SK-N-SH treated with all-trans-retinoic acid at 6 μM for 48 hours (cell line): ENCODE measurements at regions not wholly inside any gene's neighbourhood (a gene's known extent, or its start where the extent isn't known, plus 50 kb on each side); places are given as distances from the start of the nearest gene placed in this dataset.

Experiments
- ATAC-seq: fragments of 200-7000 bp; cut with Tn5 transposase; 3 replicates; pipeline ENCODE4 v1.9.1; 2020; ENCODE audit warnings: mild to moderate bottlenecking, moderate library complexity
- ARNTL ChIP-seq: fragments of 450-650 bp; formaldehyde crosslinking; IDR thresholded peaks from 2 replicates; pipeline ENCODE4 v1.5.0; 2020; ENCODE audit warnings: low read depth, mild to moderate bottlenecking, moderate library complexity, borderline replicate concordance
- BACH2 ChIP-seq: fragments of 250-450 bp; sonication (Bioruptor Pico); IDR thresholded peaks from 2 replicates; pipeline ENCODE4 v1.9.0; 2021; ENCODE audit warnings: mild to moderate bottlenecking, borderline replicate concordance
- CREB5 ChIP-seq: fragments of 250-450 bp; sonication (Bioruptor Pico); IDR thresholded peaks from 2 replicates; pipeline ENCODE4 v1.5.1; 2020; ENCODE audit warnings: low read depth, mild to moderate bottlenecking, moderate library complexity
- CSDC2 ChIP-seq: fragments of 250-450 bp; sonication (Bioruptor Pico); IDR thresholded peaks from 2 replicates; pipeline ENCODE4 v1.5.0; 2020; ENCODE audit warnings: mild to moderate bottlenecking, moderate library complexity
- CSRNP3 ChIP-seq: fragments of 250-450 bp; sonication (Bioruptor Pico); IDR thresholded peaks from 2 replicates; pipeline ENCODE4 v1.5.1; 2021; ENCODE audit warnings: mild to moderate bottlenecking, moderate library complexity
- ESRRG ChIP-seq: fragments of 250-450 bp; sonication (Bioruptor Pico); IDR thresholded peaks from 2 replicates; pipeline ENCODE4 v1.6.1; 2021; ENCODE audit warnings: mild to moderate bottlenecking
- GLIS3 ChIP-seq: fragments of 250-450 bp; sonication (Bioruptor Pico); IDR thresholded peaks from 2 replicates; pipeline ENCODE4 v1.5.0; 2020; ENCODE audit warnings: mild to moderate bottlenecking, moderate library complexity
- ISL1 ChIP-seq: fragments of 250-450 bp; sonication (Bioruptor Pico); IDR thresholded peaks from 2 replicates; pipeline ENCODE4 v2.1.2; 2022; ENCODE audit warnings: mild to moderate bottlenecking, moderate library complexity
- OSR1 ChIP-seq: fragments of 250-450 bp; sonication (Bioruptor Pico); IDR thresholded peaks from 2 replicates; pipeline ENCODE4 v1.8.0; 2022; ENCODE audit warnings: moderate library complexity, mild to moderate bottlenecking, inconsistent platforms
- POU6F1 ChIP-seq: fragments of 250-450 bp; sonication (Bioruptor Pico); IDR thresholded peaks from 2 replicates; pipeline ENCODE4 v1.8.0; 2021; ENCODE audit warnings: low read depth, mild to moderate bottlenecking, moderate library complexity, borderline replicate concordance
- PPARA ChIP-seq: fragments of 250-450 bp; sonication (Bioruptor Pico); IDR thresholded peaks from 2 replicates; pipeline ENCODE4 v1.5.0; 2020; ENCODE audit warnings: mild to moderate bottlenecking, borderline replicate concordance
- RARB ChIP-seq: fragments of 250-450 bp; sonication (Bioruptor Pico); IDR thresholded peaks from 2 replicates; pipeline ENCODE4 v1.8.0; 2021; ENCODE audit warnings: mild to moderate bottlenecking, moderate library complexity
- SNAI2 ChIP-seq: fragments of 250-450 bp; sonication (Bioruptor Pico); IDR thresholded peaks from 2 replicates; pipeline ENCODE4 v1.5.0; 2020; ENCODE audit warnings: mild to moderate bottlenecking, moderate library complexity
- TCF4 ChIP-seq: fragments of 250-450 bp; sonication (Bioruptor Pico); IDR thresholded peaks from 2 replicates; pipeline ENCODE4 v1.8.0; 2021; ENCODE audit warnings: mild to moderate bottlenecking, moderate library complexity, borderline replicate concordance
- TOX ChIP-seq: fragments of 250-450 bp; sonication (Bioruptor Pico); IDR thresholded peaks from 2 replicates; pipeline ENCODE4 v1.8.0; 2021; ENCODE audit warnings: mild to moderate bottlenecking, moderate library complexity, borderline replicate concordance
- TSHZ2 ChIP-seq: fragments of 250-450 bp; sonication (Bioruptor Pico); IDR thresholded peaks from 2 replicates; pipeline ENCODE4 v1.5.0; 2020; ENCODE audit warnings: mild to moderate bottlenecking, moderate library complexity
- ZC3H10 ChIP-seq: fragments of 250-450 bp; sonication (Bioruptor Pico); IDR thresholded peaks from 2 replicates; pipeline ENCODE4 v1.5.1; 2021; ENCODE audit warnings: mild to moderate bottlenecking, moderate library complexity
- ZFP30 ChIP-seq: fragments of 450-650 bp; formaldehyde crosslinking; IDR thresholded peaks from 2 replicates; pipeline ENCODE4 v1.5.0; 2022; ENCODE audit warnings: mild to moderate bottlenecking, moderate library complexity
- ZNF565 ChIP-seq: fragments of 450-650 bp; formaldehyde crosslinking; conservative IDR thresholded peaks from 2 replicates; pipeline ENCODE4 v1.5.0; 2020; ENCODE audit warnings: low read depth, mild to moderate bottlenecking, moderate library complexity
- ZNF70 ChIP-seq: fragments of 450-650 bp; formaldehyde crosslinking; IDR thresholded peaks from 2 replicates; pipeline ENCODE4 v1.5.0; 2020; ENCODE audit warnings: mild to moderate bottlenecking, moderate library complexity
- ZNF8 ChIP-seq: fragments of 450-650 bp; formaldehyde crosslinking; IDR thresholded peaks from 2 replicates; pipeline ENCODE4 v1.5.0; 2020; ENCODE audit warnings: mild to moderate bottlenecking, moderate library complexity
- TF ChIP-seq, protein P1 (sequence below): fragments of 250-450 bp; sonication (Bioruptor Pico); IDR thresholded peaks from 2 replicates; pipeline ENCODE4 v1.8.0; 2020; ENCODE audit warnings: mild to moderate bottlenecking, moderate library complexity, borderline replicate concordance

- ATAC-seq: no peak
- TF ChIP-seq ESRRG (CRISPR knock-in tag): no peak
- TF ChIP-seq ZNF565 (CRISPR knock-in tag): no peak
- TF ChIP-seq ARNTL (CRISPR knock-in tag): no peak
- TF ChIP-seq TOX (CRISPR knock-in tag): no peak
- TF ChIP-seq ZNF8 (CRISPR knock-in tag): no peak
Observed at GRCh38 chr3:139129892-139130291, 85.2 kb upstream of the PRR23C start.

DNA sequence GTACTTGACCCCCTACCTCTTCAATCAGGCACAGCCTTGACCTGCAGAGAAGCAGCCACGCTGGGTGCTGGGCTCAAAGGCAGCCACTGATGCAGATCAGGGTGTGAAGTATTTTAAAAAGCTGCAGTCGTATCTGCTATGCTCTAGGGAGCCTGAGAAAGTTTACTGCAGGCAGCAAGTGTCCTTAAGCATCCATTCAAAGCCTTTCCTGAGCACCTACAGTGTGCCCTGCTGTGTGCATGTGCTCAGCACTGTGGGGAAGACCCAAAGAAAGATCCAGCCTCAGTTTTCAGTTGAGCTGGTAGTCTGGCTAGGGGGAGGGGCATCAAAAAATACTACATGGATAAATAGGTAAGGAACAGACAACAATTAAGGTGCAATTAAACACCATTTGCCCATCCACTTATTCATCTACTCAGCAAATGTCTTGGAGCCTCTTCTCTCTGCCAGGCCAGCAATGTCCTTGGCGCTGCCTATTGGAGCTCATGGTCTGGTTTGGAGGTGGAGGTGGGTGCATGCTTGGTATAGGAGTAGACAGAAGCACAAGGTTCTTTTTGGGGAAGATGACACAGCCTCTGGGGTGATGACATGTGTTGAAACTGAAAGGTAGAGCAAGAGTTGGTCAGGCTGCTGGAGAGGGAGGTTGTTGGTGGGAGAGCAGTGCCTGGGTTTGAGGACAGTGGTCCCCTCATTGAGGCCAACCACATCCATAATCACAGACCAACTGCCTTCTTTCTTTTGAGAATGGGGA lies 85.9 kb upstream of the PRR23C start:
- ATAC-seq: no peak
- TF ChIP-seq SNAI2 (CRISPR knock-in tag) (no peak), CSDC2 (CRISPR knock-in tag) (no peak), ZNF565 (CRISPR knock-in tag) (no peak), ZNF70 (CRISPR knock-in tag) (no peak), RARB (no peak), CSRNP3 (CRISPR knock-in tag) (no peak), TOX (CRISPR knock-in tag) (no peak), ZFP30 (no peak), TSHZ2 (no peak), PPARA (no peak), ZC3H10 (CRISPR knock-in tag) (no peak), ISL1 (CRISPR knock-in tag) (no peak), CREB5 (CRISPR knock-in tag) (no peak), ARNTL (CRISPR knock-in tag) (no peak), OSR1 (CRISPR knock-in tag) (no peak), GLIS3 (CRISPR knock-in tag) (no peak), ZNF8 (CRISPR knock-in tag) (no peak), POU6F1 (CRISPR knock-in tag) (no peak)
- TF ChIP-seq, protein P1, sequence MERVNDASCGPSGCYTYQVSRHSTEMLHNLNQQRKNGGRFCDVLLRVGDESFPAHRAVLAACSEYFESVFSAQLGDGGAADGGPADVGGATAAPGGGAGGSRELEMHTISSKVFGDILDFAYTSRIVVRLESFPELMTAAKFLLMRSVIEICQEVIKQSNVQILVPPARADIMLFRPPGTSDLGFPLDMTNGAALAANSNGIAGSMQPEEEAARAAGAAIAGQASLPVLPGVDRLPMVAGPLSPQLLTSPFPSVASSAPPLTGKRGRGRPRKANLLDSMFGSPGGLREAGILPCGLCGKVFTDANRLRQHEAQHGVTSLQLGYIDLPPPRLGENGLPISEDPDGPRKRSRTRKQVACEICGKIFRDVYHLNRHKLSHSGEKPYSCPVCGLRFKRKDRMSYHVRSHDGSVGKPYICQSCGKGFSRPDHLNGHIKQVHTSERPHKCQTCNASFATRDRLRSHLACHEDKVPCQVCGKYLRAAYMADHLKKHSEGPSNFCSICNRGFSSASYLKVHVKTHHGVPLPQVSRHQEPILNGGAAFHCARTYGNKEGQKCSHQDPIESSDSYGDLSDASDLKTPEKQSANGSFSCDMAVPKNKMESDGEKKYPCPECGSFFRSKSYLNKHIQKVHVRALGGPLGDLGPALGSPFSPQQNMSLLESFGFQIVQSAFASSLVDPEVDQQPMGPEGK: no peak

GRCh38 chr3:139131951-139132350 lies 87.3 kb upstream of the PRR23C start:
- ATAC-seq: no peak
- TF ChIP-seq PPARA (no peak), ESRRG (CRISPR knock-in tag) (no peak), ZC3H10 (CRISPR knock-in tag) (no peak), ISL1 (CRISPR knock-in tag) (no peak), ZFP30 (no peak), TSHZ2 (no peak), ZNF8 (CRISPR knock-in tag) (no peak), TCF4 (CRISPR knock-in tag) (no peak), BACH2 (CRISPR knock-in tag) (no peak), ZNF70 (CRISPR knock-in tag) (no peak)
- TF ChIP-seq, protein P1: no peak
